COLO829 (cell line): ENCODE measurements at regions not wholly inside any gene's neighbourhood (a gene's known extent, or its start where the extent isn't known, plus 50 kb on each side); places are given as distances from the start of the nearest gene placed in this dataset.
"Not testable (repeated sequence)": the region's sequence is repeated elsewhere in the genome, so short reads cannot be mapped to it uniquely, and the experiment has no call there.

ENCODE experiments used
- DNase-seq: peaks from one replicate; pipeline ENCODE4 v3.0.0; 2012; ENCODE audit warnings: low spot score

DNA sequence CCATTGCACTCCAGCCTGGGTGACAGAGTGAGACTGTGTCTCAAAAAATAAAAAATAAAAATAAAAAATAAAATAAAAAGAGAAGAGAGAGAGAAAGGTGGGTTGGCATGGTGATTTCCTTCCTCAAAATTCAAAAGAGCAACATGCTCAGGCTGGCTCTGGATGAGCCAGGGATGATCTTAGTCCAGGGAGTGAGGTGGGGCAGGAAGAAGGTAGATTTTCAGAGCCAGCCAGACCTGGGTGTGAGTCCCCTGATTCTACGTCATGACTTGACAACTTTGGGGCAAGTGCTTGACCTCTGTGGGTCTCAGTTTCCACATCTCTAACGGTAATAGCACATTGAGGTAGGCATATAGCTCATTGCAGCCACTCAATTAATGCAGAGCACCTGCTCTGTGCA, 109.4 kb upstream of the CTBP2 start:
- DNase-seq = no peak

DNA sequence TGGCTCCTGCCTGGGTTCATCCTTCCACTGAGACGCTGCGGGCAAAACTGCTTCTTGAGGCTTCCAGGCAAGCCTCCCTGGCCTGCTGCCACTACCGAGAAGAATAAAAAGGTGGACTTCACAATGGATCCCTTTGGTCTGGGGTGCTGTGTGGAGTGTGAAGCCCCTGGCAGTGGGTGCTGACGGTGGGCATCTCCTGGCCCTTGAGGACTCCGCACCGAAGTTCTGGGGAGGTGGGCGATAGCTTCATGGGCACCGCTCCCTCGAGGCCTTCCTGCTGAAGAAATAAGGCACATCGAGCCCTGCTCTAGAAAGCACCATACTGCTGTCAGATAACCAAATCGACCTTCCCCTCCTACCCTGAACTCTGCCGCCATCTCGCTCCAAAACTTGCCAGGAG, 106.6 kb upstream of the CTBP2 start:
- no peak for DNase-seq

DNA sequence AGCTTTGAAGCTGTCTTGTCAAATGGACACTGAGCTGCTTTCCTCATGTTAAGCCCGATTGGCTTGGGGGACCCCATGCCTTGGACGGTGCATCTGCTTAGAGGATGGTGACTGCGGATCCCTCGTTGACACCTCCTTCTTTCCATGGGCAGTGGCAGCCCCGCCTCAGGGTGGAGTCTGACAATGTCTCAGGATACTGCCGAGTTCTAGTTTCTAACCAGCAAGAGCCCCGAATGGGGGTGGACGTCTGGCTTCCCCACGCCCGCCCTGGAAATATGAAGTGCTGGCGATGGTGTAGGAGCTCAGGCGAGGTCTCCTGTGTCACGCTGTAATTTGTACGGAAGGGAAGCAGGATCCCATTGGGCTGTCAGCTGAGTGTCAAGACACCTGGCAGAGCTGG, 106.2 kb upstream of the CTBP2 start:
- DNase-seq = no peak

DNA sequence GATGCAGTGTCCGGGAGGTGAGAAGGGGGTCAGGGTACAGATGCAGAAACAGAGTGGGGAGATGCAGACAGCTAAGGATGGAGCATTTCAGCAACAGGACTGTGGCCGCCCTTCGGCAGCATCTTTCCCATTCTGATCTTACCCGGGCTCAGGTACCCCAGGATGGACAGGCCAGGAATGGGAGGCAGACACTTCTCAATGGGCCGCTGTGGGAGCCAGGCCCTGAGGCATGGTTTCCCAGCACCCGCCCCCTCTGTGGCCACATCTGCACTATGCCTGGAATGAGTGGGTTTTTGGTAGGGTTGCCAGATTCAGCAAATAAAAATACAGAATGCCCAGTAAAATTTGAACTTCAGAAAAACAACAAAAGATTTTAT, 105.2 kb upstream of the CTBP2 start:
- DNase-seq = no peak

DNA sequence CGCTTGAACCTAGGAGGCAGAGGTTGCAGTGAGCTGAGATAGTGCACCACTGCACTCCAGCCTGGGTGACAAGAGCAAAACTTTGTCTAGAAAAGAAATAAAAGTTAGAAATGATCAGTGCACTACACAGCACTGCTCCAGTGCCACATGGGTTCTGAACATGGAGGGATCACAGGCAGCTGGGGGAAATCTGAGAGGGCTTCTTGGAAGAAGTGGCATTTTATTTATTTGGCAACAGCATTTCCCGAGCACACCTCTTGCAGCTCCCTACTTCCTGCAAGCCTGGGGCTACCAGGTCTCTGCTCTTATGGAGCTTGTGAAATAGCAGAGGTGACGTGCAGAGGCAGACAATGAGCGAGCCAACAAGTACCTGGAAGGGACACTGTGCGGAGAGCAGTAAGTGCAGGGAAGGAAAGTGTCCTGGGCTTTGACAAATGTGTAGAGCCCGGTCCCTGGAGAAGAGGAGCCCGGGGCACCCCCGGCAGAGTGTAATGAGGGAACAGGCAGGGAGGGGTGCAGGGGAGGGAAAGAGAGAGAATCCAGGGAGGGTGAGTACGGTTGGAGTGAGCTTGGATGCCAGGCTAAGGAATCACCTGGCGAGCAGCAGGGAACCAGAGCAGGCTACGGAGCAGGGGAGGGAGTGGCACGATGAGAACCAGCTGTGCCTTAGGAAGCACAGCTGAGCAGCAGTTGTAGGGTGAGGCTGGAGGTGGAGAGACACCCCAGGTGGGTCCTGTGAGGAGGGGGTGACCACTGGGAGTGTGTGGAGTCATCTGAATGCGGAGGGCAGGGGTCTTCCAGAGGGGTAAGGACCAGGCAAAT, 104.6 kb upstream of the CTBP2 start:
- no peak for DNase-seq

DNA sequence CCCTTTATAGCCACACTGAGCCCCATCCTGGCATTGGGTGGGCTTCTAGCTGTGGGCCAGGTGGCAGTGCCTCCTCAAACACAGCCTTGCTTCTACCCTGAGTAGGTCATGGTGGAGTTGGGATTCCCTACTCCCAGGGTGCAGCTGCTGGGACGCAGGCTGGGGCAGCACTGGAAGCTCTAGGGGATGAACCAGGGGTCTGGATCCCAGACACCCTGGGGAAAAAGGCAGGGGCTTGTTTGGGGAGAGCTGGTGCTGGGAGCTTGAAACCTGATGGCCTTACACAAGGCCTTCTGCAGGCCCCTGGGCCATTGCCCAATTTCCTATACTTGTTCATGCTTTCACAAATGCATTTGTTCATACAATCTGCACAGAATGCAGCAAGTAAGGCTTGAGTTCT, 103.7 kb upstream of the CTBP2 start:
- no peak for DNase-seq

DNA sequence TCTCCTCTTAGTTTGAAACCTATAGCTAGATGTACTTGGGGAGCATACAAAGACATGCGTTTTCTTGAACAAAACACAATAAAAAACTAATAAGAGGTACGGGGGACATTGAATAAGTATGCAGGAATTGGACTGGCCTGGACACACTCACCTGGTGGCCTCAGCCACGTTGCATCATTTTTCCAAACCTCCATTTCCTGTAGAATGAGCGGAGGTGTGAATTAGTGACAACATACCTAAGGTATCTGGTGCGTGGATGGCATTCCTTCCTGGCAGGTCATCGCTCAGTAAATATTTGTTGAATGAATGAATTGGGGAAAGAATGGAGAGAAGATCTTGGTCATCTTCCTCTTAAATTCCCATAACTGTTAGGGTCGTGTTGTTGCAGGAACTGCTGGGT, 103.2 kb upstream of the CTBP2 start:
- DNase-seq = no peak

DNA sequence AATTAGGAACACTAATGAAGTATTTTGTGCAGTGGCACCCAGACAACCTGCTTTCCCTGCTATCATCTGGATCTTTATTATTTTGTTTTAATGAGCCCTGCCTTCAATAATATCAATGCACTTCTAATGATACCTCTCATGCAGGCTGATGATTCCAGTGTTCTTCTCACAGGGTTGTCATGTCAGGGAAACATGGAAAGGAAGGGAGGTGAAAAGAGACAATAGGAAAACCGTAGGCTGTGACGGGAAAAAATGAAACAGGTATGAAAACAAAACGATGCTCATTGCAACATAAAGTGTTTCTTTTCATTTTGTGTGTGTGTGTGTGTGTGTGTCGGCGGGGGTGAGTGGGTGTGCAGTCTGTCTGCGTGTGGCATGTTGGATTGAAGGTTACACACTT, 102.6 kb upstream of the CTBP2 start:
- DNase-seq = no peak

DNA sequence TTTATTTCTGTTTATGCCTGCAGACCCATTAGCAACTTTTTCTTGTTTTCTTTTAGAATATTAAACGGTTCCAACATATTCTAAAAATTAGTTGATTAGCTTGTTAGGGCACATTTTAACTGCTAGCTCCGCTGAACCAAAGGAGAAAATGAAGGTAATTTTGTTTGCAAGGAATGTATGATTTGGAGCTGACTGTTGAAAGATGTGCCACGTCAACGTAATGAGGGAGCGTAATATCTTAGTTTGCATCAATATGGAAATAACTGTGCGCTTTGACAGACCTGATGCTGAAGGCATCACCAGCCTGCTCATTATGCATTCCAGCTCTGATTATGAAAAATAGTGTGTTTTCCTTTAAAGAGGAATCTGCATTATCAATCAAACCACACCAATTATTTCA, 102.0 kb upstream of the CTBP2 start:
- no peak for DNase-seq

DNA sequence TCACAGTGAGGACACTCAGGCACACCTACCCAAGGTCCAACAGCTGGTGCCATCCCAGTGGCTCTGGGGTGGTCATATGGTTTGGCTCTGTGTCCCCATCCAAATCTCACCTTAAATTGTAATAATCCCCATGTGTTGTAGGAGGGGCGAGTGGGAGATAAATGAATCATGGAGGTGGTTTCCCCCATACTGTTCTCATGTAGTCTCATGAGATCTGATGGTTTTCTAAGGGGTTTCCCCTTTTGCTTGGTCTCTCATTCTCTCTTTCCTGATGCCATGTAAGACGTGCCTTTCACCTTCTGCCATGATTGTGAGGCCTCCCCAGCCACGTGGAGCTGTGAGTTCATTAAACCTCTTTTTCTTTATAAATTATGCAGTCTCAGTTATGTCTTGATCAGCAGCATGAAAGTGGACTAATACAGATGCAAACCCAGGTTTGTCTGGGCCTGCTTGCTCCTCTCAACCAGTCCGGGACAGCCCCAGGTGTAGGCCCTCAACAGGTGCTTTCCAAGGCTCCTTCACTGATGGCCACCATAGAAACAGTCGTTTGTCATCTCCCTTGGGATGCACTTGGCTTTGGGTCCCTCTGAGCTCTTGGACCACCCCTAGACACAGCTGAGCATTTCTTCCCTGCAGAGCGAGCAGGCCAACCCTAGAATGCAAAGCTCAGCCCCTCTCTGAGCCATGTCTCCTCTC, 101.3 kb upstream of the CTBP2 start:
- DNase-seq = no peak

DNA sequence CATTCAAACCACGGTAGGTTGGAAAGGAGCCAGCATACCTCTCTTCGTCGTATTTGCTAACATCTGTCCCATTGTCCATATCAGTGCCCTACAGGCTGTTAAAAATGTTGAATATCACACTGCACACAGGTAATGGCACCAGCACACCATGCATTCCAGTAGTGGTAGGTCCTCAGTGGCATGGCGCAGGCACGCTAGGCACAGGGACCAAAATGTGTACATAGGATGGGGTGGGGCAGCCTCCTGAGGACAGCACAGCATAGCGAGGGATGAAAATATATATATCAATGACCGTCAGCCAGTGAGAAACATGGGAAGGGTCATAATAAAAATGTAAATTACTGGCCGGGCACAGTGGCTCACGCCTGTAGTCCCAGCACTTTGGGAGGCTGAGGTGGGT, 99.9 kb upstream of the CTBP2 start:
- no peak for DNase-seq

DNA sequence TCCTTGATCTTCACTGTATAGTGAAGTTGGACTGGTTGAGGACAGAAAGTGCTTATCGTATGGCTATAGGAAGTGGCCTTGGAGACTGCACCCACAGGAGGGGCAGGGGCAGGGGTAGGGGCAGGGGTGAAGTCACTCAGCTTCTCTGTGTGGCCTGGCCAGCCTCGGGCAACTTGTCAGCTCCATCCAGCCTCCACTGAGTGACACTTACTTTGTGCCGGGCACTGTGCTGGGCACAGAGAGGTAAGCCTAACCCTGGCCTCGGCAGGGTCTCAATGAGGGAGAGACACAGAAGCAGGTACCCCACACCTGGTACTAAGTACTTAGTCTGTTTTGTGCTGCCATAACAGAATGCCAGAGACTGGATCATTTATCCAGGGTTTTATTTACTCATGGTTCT, 99.3 kb upstream of the CTBP2 start:
- DNase-seq = no peak

DNA sequence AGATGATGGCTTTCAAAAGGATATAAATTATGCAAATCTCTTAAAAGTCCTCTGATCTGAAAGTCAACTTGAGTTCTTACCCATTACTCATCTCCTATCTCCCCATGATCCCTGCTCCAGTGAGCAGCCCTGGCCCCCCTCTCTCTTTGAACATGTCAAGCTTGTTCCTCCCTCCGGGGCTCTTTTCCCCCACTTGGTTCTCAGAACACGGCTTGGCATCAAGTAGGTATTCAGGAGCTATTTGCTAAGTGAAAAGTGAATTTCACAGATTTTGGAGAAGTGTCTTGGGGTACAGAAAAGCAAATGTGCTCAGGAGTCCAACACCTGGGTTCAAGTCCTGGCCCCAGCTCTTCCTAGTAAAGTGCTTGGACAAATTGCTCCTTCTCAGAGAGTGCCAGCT, 98.3 kb upstream of the CTBP2 start:
- DNase-seq = no peak

DNA sequence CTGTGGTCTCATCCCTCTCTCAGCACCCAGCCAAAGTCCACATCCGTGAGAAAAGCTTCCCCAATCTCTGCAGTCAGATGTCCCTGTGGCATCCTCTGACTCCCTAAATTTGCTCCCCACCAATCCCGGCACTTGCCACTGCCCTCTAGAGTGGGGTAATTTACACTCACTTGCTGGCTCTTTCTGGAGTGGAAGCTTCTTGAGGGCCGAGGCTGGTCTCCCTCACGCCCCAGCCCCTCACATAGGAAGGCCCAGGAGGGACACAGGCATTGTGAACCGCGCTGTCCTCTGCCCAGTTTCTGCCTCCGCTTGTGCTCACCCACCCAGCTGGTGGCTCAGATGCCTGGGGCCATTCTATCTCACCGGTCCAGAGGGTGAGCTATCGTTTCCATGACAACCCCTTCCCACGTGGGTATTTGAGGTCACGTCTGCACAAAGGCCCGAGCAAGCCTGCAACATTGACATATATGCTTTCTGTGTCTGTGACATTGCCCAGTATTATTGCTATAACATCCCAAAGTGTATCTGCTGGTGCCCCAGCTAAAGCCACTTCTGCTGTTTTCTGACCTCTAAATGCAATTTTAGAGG, 97.3 kb upstream of the CTBP2 start:
- DNase-seq = no peak

DNA sequence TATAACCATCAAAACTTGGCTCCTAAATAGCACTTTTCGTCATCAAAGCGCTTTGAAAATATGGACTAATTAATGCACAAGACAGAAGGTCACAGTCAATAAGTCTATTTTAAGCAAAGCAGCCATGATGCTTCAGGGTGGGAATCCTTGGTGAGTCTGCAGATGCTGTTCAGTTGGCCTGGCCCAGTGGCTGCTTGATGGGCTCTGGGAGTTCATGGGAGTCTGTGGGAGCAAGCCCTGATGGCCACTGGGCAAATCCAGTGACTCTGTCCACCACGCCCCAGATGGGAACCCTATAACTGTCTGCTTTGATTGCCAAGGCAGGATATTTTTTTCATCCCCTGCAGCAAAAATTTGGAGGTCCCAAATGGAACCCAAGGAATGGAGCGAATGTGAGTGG, 95.7 kb upstream of the CTBP2 start:
- no peak for DNase-seq

DNA sequence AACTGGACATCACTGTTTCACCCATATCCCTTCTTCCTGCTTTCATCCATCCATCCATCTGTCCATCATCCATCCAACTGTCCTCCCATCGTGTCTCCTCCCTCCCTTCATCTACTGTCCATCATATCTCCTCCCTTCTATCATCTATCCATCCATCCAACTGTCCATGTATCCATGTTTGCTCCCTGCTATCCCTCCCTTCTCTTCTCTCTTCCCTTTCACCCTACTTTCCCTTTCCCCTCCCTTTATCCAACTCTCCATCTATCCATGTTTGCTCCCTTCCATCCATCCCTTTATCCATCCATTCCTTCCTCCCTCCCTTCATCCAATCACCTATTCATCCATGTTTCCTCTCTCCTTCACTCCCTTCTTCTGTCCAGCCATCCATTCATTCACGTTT, 92.6 kb upstream of the CTBP2 start:
- DNase-seq = no peak

DNA sequence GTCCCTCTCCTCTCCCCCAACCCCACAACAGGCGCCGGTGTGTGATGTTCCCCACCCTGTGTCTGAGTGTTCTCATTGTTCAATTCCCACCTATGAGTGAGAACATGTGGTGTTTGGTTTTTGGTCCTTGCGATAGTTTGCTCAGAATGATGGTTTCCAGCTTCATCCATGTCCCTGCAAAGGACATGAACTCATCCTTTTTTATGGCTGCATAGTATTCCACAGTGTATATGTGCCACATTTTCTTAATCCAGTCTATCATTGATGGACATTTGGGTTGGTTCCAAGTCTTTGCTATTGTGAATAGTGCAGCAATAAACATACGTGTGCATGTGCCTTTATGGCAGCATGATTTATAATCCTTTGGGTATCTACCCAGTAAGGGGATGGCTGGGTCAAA, 90.5 kb upstream of the CTBP2 start:
- DNase-seq = not testable (repeated sequence)

DNA sequence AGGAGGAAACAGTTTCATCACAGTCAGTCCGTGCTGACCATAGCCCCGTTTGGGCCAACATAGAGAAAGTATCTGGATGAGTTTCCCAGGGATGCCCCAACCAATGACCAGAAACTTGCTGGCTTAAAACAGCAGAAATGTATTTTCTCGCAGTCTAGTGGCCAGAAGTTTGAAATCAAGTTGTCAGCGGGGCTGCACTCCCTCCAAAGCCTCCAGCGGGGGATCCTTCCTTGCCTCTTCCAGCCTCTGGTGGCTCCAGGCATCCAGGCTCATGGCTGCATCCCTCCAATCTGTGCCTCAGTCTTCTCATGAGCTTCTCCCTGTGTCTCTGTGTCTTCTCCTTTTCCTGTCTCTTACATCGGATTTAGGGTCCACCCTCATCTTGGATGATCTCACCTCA, 89.6 kb upstream of the CTBP2 start:
- no peak for DNase-seq

DNA sequence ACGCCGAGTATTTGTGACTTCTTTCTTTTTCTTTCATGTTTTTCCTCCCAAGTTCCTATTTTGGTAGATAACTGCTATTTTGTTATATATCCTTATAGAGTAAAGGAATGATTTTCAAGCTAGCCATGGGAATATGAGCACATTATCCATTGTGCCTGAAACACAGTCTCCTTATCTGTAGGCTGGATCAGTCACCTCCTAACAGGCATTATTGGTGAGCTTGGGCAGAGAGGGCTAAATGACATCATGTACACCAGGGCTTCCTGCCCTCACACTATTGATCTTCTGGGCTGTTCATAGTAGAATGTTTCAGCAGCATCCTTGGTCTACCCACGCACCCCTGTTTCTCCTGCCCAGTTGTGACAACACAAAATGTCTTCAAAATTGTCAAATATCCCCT, 88.1 kb upstream of the CTBP2 start:
- DNase-seq = no peak

DNA sequence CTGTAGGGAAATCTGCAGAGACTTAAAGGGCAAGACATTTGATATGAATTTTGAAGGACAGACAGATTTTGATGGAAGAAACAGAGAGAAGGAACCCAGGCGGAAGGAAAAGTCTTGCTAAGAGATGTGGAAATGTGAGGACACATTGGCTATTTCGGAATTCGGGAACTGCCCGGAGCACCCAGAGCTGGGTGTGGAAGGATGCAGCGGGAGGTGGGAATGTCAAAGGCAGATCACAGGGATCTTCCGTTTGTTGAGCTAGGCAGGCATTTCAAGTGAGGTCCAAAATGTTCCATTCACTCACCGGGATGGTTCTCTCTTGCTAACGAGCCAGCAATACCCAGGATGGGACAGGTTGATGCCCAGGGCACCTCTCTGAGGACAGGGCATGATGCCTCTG, 87.2 kb upstream of the CTBP2 start:
- DNase-seq = no peak

DNA sequence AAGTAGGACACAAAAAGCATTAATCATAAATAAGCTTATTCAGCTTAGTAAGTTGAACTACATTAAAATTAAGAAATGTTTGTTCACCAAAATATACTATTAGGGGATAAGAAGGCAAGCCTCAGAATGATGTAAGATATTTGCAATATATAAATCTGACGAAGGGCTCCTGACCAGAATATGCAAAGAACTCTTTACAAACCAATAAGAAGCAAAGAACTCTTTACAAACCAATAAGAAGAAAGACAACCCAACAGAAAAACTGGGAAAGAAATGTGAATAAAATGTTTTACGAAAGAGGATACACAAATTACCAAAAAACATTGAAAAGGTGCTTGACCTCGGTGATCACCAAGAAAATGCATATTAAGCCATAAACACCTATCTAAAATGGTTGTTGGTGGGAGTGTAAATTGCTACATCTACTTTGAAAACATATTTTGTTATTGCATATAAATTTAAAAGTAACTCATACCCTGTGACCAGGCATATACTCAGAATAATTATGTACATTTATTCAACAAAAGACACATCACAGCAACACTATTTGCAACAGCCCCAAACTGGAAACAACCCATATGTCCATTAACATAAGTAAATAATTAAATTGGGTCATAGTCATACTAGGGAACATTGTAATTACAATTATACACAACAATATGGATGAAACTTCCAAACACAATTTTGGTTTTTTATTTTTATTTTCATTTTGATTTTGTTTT, 83.3 kb upstream of the CTBP2 start:
- DNase-seq = no peak

DNA sequence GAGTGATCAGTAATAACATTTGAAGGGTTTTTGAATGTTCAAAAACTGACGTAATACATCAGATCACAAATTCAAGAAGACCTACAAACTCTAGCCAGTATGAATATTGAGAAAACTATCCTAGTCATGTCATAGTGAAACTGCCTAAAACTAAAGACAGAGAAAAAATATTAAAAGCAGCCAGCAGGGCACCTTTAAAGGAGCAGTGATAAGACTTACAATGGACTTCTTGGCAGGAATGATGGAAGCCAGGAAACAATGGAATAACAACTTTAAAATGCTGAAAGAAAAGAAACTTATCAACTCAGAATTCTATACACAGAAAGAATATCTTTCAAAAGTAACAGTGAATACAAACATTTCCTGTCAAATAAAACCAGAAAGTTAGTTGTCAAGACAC, 78.3 kb upstream of the CTBP2 start:
- no peak for DNase-seq

DNA sequence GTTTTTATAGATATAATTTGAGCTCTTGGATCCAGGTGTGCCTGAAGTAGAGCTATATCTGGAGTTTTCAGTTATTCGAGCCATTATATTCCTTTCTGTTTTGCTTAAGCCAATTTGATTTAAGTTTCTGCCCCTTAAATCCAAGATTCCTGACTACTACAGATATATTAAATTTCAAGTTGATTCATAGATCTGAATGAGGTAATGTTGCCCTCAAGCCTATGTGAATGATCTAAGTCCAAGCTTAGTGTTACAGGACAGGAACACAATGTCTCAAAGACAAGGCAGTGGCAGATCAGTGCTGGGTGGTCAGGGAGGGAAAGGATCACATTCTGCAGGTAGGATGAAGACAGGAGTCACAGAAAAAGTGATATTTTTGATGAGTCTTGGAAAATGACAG, 75.7 kb upstream of the CTBP2 start:
- DNase-seq = no peak
